ENCODE measurements at regions not wholly inside any gene's neighbourhood (a gene's known extent, or its start where the extent isn't known, plus 50 kb on each side); places are given as distances from the start of the nearest gene placed in this dataset.

- TF ChIP-seq POLR2AphosphoS5 (IDR thresholded peaks at IDR 0.05; ENCODE audit: control insufficient read depth, insufficient read depth, low read depth, low read length) (no peak), ZNF263 (CRISPR knock-in tag; IDR thresholded peaks at IDR 0.05; ENCODE audit: borderline replicate concordance) (no peak), FOXP1 (CRISPR knock-in tag; IDR thresholded peaks at IDR 0.05) (no peak), TAL1 (IDR thresholded peaks at IDR 0.05) (no peak), SMARCA5 (IDR thresholded peaks at IDR 0.05) (no peak), MTA2 (IDR thresholded peaks at IDR 0.05; ENCODE audit: low read depth) (no peak), RHOXF2B (CRISPR knock-in tag; conservative IDR thresholded peaks at IDR 0.05) (no peak), ZNF57 (CRISPR knock-in tag; IDR thresholded peaks at IDR 0.05) (no peak)
Measured at GRCh38 chr4:24234288-24234848, 344.5 kb upstream of the PPARGC1A start (continued).

DNA sequence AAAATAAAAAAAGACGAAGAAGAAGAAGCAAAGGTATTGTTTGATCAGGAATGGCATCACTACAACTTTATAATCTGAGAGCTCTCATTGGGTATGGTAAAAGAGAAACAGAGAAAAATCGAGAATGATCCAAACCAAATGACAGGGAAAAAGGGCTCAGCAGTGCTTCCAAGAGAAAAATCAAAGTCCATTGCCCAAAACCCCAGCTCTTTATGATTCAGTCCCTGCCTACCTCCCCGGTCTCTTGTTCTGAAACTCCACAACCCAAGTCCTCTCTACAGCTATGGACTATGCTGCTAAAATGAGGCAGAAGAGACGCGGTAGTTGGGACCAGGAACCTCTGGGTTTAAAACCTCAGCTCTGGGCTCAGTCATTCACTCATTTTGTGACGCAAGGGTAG is 341.1 kb upstream of the PPARGC1A start:
- H3K4me3 ChIP-seq = no peak overlapping the region
- DNase-seq (ENCODE audit: extremely low read depth in 1 of 4, low spot score in 3 of 4) (no peak), FAIRE-seq (no peak), ATAC-seq (no peak)
- ChIA-PET CTCF (ENCODE audit: low intra/inter-chr PET ratio) (no interaction called here), POLR2A (no interaction called here)
- no peaks in the 10 kb centered on the region for H3K79me2 ChIP-seq (ENCODE audit: control insufficient read depth, insufficient read depth, low read length)
- 2% methylated on average over 5 of the region's 6 CpGs for WGBS (ENCODE audit: insufficient coverage, low coverage, missing lambda C conversion rate)
- H2AFZ ChIP-seq (ENCODE audit: low read depth, low read length) = no peak overlapping the region
- no peak overlapping the region for H3K27ac ChIP-seq (ENCODE audit: extremely low read depth, low read depth, low read length)
- no peak overlapping the region for H3K9ac ChIP-seq (ENCODE audit: insufficient read depth in 1 of 2, low read depth in 2 of 2, low read length in 2 of 2)
- in situ Hi-C loops (cut with MboI) = no loop called here
- no TSS peak for BruUV-seq (replicated peaks)
- no peaks in the 10 kb centered on the region for H3K36me3 ChIP-seq (ENCODE audit: control insufficient read depth, insufficient read depth, low read length)
- no peaks in the 10 kb centered on the region for H3K9me3 ChIP-seq (replicated peaks; ENCODE audit: control insufficient read depth, insufficient read depth, low read depth, low read length)
- no peaks in the 10 kb centered on the region for H4K20me1 ChIP-seq (replicated peaks; ENCODE audit: control insufficient read depth, insufficient read depth, low read length)
- no peak overlapping the region for H3K4me2 ChIP-seq (ENCODE audit: insufficient read depth, low read length)
- H3K27me3 ChIP-seq (ENCODE audit: control insufficient read depth in 2 of 2, insufficient read depth in 2 of 2, low read length in 2 of 2) = no peaks in the 10 kb centered on the region
- no peaks in the 10 kb centered on the region for H3K4me1 ChIP-seq (replicated peaks in 1 of 2; ENCODE audit: control insufficient read depth in 2 of 2, insufficient read depth in 2 of 2, low read length in 2 of 2)
- intact Hi-C loops (cut with micrococcal nuclease) = no loop called here
- H3K9me1 ChIP-seq (ENCODE audit: control insufficient read depth, insufficient read depth, low read length) = no peaks in the 10 kb centered on the region
- TF ChIP-seq TSC22D4 (tag; IDR thresholded peaks at IDR 0.05) (no peak), SETDB1 (IDR thresholded peaks at IDR 0.05; ENCODE audit: low read length) (no peak), TFAP4 (CRISPR knock-in tag; IDR thresholded peaks at IDR 0.05; ENCODE audit: borderline replicate concordance) (no peak), HOMEZ (CRISPR knock-in tag; IDR thresholded peaks at IDR 0.05) (no peak), TEAD2 (tag; IDR thresholded peaks at IDR 0.05) (no peak), HDGF (IDR thresholded peaks at IDR 0.05) (no peak), PREB (CRISPR knock-in tag; IDR thresholded peaks at IDR 0.05) (no peak), NFE2 (IDR thresholded peaks at IDR 0.05; ENCODE audit: low read depth) (no peak), MCM7 (IDR thresholded peaks at IDR 0.05) (no peak)
- TF ChIP-seq, protein P1, sequence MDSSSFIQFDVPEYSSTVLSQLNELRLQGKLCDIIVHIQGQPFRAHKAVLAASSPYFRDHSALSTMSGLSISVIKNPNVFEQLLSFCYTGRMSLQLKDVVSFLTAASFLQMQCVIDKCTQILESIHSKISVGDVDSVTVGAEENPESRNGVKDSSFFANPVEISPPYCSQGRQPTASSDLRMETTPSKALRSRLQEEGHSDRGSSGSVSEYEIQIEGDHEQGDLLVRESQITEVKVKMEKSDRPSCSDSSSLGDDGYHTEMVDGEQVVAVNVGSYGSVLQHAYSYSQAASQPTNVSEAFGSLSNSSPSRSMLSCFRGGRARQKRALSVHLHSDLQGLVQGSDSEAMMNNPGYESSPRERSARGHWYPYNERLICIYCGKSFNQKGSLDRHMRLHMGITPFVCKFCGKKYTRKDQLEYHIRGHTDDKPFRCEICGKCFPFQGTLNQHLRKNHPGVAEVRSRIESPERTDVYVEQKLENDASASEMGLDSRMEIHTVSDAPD (CRISPR knock-in tag; IDR thresholded peaks at IDR 0.05) = no peak
